Thyroid gland (tissue), 4 donors: ENCODE measurements at regions not wholly inside any gene's neighbourhood (a gene's known extent, or its start where the extent isn't known, plus 50 kb on each side); places are given as distances from the start of the nearest gene placed in this dataset.
"Not testable (repeated sequence)": the region's sequence is repeated elsewhere in the genome, so short reads cannot be mapped to it uniquely, and the experiment has no call there.

Experiments
- DNase-seq, 2 donors: peaks; one replicate each; pipeline ENCODE4 v3.0.0-alpha.2; 2019
- H3K27ac ChIP-seq, 3 donors: fragments of 200-600 bp; sonication (generic); 1 replicate in 2 of 3; 2 replicates in 1 of 3; pipeline ENCODE4 v1.5.1; 2016 to 2019; ENCODE audit warnings: mild to moderate bottlenecking in 1 of 3, moderate library complexity in 1 of 3
- H3K27me3 ChIP-seq: fragments of 200-600 bp; sonication (generic); one replicate; pipeline ENCODE4 v1.5.1; 2019
- H3K36me3 ChIP-seq, 2 donors: fragments of 200-600 bp; sonication (generic); one replicate each; pipeline ENCODE4 v1.5.1; 2016 to 2019
- H3K4me1 ChIP-seq, 2 donors: fragments of 200-600 bp; sonication (generic); one replicate each; pipeline ENCODE4 v1.5.1; 2017 to 2019
- H3K4me3 ChIP-seq, 3 donors: fragments of 200-600 bp; sonication (generic); replicated peaks in 1 of 3; 1 replicate in 2 of 3; 2 replicates in 1 of 3; pipeline ENCODE4 v1.5.1; 2016; ENCODE audit warnings: mild to moderate bottlenecking in 1 of 3
- H3K9me3 ChIP-seq: fragments of 200-600 bp; sonication (generic); one replicate; pipeline ENCODE4 v1.5.1; 2017
- POLR2A ChIP-seq, 2 donors: fragments of 450-650 bp; IDR thresholded peaks; one replicate each; pipeline ENCODE4 v1.6.1; 2017; ENCODE audit warnings: antibody characterized with exemption in 2 of 2, mild to moderate bottlenecking in 2 of 2, moderate library complexity in 1 of 2
- WGBS, 2 donors: methylation state at CpG; one replicate each; pipeline ENCODE4 v1.1.5; 2017; 5-methylcytosine and 5-hydroxymethylcytosine counted together
- intact Hi-C: fragments of 100-400 bp; cut with DNase I; formaldehyde crosslinking; loops from one replicate; pipeline ENCODE4 v1.15.1; 2023
- TF ChIP-seq, protein P1 (sequence below), 6 experiments: fragments of 200-600 bp in 3 of 6; fragments of 450-650 bp in 3 of 6; sonication (generic) in 3 of 6; IDR thresholded peaks; one replicate each; pipeline ENCODE4 v1.5.1; 2016 to 2019; ENCODE audit warnings: antibody characterized with exemption in 6 of 6, mild to moderate bottlenecking in 2 of 6, inconsistent platforms in 1 of 6, moderate library complexity in 1 of 6

DNA sequence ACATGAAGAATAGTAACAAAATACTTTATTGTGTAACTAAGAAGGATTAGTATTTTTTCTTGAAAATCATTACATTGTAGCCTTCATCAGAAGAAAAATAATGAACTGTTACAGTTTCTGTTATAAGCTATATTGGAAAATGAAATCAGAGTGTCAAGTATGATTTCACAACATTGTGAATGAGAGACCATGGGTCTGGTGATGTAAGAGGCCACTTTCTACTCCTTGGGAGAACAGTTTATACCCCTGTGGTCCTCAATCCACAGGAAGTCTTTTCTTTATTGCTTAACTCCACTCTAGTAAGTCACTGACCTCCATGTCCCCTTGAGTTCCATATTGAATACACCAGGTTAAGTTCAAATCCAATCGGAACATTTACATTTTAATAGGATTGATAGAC, 218.7 kb upstream of the FERMT1 start:
- WGBS, 2 donors = 92% methylated on average over 1 of the region's 1 CpG
- H3K27ac ChIP-seq = no peak overlapping the region
- no peaks in the 10 kb centered on the region for H3K9me3 ChIP-seq
- intact Hi-C loops = no loop called here
- TF ChIP-seq POLR2A (IDR thresholded peaks at IDR 0.05) = no peak
- TF ChIP-seq, protein P1, sequence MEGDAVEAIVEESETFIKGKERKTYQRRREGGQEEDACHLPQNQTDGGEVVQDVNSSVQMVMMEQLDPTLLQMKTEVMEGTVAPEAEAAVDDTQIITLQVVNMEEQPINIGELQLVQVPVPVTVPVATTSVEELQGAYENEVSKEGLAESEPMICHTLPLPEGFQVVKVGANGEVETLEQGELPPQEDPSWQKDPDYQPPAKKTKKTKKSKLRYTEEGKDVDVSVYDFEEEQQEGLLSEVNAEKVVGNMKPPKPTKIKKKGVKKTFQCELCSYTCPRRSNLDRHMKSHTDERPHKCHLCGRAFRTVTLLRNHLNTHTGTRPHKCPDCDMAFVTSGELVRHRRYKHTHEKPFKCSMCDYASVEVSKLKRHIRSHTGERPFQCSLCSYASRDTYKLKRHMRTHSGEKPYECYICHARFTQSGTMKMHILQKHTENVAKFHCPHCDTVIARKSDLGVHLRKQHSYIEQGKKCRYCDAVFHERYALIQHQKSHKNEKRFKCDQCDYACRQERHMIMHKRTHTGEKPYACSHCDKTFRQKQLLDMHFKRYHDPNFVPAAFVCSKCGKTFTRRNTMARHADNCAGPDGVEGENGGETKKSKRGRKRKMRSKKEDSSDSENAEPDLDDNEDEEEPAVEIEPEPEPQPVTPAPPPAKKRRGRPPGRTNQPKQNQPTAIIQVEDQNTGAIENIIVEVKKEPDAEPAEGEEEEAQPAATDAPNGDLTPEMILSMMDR (IDR thresholded peaks at IDR 0.05) = no peak
- no peak overlapping the region for H3K4me3 ChIP-seq
- no peaks in the 10 kb centered on the region for H3K4me1 ChIP-seq
- H3K27me3 ChIP-seq = no peaks in the 10 kb centered on the region
- no peak for DNase-seq
- no peaks in the 10 kb centered on the region for H3K36me3 ChIP-seq

GRCh38 chr20:6339176-6339575, 216.3 kb upstream of the FERMT1 start:
- no peak overlapping the region for H3K27ac ChIP-seq
- no peaks in the 10 kb centered on the region for H3K36me3 ChIP-seq
- 88 to 100% methylated on average over 1 of the region's 1 CpG for WGBS, 2 donors
- no peaks in the 10 kb centered on the region for H3K9me3 ChIP-seq
- no peaks in the 10 kb centered on the region for H3K4me1 ChIP-seq
- no peak for DNase-seq
- H3K4me3 ChIP-seq = no peak overlapping the region
- TF ChIP-seq, protein P1 (IDR thresholded peaks at IDR 0.05) = no peak
- TF ChIP-seq POLR2A (IDR thresholded peaks at IDR 0.05) = no peak
- intact Hi-C loops = no loop called here
- no peaks in the 10 kb centered on the region for H3K27me3 ChIP-seq

GRCh38 chr20:6333110-6333509, 210.3 kb upstream of the FERMT1 start:
- no peak for DNase-seq
- Histone ChIP-seq H3K4me3 (no peak overlapping the region), H3K27ac (no peak overlapping the region), H3K27me3 (no peaks in the 10 kb centered on the region), H3K36me3 (no peaks in the 10 kb centered on the region), H3K4me1 (no peaks in the 10 kb centered on the region), H3K9me3 (no peaks in the 10 kb centered on the region)
- TF ChIP-seq, protein P1 (IDR thresholded peaks at IDR 0.05) = no peak
- TF ChIP-seq POLR2A (IDR thresholded peaks at IDR 0.05) = no peak
- intact Hi-C loops = no loop called here
- 52 to 59% methylated on average over 4 to 5 of the region's 5 CpGs for WGBS, 2 donors

DNA sequence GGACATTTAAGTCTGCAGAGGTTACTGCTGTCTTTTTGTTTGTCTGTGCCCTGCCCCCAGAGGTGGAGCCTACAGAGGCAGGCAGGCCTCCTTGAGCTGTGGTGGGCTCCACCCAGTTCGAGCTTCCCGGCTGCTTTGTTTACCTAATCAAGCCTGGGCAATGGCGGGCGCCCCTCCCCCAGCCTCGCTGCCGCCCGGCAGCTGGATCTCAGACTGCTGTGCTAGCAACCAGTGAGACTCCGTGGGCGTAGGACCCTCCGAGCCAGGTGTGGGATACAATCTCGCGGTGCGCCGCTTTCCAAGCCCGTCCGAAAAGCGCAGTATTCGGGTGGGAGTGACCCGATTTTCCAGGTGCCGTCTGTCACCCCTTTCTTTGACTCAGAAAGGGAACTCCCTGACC, 198.4 kb upstream of the FERMT1 start:
- intact Hi-C loops, H3K27me3 ChIP-seq, H3K4me1 ChIP-seq, H3K4me3 ChIP-seq, H3K27ac ChIP-seq, H3K9me3 ChIP-seq, H3K36me3 ChIP-seq, DNase-seq: not testable (repeated sequence)
- WGBS, 2 donors = 76% methylated on average over 5 of the region's 20 CpGs; no CpG with 5 or more reads in 1 of the 2 donors

DNA sequence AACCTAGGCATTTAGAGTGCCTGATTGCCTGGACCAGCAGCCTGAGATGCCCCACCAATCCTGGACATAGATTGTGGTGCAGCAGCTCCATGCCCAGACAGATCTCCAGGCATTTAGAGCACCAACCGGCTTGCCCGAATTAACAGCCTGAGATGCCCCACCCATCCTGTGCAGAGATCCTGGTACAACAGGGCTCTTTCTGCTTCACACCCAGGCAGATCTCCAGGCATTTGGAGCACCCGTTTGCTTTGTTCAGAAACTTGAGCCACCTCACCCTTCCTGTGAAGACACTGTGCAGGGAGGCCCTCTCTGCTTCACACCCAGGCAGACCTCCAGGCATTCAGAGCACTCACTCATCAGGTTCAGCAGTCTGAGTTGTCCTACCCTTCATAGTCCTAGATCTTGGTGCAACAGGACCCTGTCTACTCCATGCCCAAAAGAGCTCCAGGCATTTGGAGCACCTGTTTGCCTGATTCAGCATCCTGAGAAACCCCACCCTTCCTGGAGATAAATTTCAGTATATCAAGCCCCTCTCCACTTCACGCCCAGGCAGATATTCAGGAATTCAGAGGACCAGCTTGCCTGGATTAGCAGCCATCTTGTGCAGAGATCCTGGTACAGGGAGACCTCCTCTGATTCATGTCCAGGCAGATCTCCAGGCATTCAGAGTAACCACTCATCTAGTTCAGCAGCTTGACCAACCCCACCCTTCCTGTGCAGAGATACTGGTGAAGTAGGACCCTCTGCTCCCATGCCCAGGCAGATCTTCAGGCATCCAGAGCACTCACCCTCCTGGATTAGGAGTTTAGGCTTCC, 189.2 kb upstream of the FERMT1 start:
- Histone ChIP-seq H3K4me3 (no peak overlapping the region), H3K27me3 (no peaks in the 10 kb centered on the region), H3K36me3 (no peaks in the 10 kb centered on the region), H3K27ac (no peak overlapping the region), H3K4me1 (no peaks in the 10 kb centered on the region), H3K9me3 (no peaks in the 10 kb centered on the region)
- intact Hi-C loops = no loop called here
- no peak for DNase-seq
- TF ChIP-seq, protein P1 (IDR thresholded peaks at IDR 0.05) = no peak
- no peak for TF ChIP-seq POLR2A (IDR thresholded peaks at IDR 0.05)
- 88 to 93% methylated on average over 4 of the region's 4 CpGs for WGBS, 2 donors
